ENCODE measurements at regions not wholly inside any gene's neighbourhood (a gene's known extent, or its start where the extent isn't known, plus 50 kb on each side); places are given as distances from the start of the nearest gene placed in this dataset.

DNA sequence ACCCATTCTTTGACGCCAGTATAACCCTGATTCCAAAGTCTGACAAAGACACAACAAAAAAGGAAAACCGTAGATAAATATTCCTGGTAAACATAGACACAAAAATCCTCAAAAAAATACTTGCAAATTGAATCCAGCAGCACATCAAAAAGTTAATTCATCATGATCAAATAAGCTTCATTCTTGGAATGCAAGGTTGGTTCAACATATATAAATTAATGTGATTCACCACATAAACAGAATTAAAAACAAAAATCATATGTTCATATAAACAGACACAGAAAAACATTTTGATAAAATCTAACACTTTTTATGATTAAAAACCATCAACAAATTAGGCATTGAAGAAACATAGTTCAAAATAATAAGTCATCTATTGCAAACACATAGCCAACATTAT, 324.2 kb upstream of the TRPC7 start:
- DNase-seq = no peak

DNA sequence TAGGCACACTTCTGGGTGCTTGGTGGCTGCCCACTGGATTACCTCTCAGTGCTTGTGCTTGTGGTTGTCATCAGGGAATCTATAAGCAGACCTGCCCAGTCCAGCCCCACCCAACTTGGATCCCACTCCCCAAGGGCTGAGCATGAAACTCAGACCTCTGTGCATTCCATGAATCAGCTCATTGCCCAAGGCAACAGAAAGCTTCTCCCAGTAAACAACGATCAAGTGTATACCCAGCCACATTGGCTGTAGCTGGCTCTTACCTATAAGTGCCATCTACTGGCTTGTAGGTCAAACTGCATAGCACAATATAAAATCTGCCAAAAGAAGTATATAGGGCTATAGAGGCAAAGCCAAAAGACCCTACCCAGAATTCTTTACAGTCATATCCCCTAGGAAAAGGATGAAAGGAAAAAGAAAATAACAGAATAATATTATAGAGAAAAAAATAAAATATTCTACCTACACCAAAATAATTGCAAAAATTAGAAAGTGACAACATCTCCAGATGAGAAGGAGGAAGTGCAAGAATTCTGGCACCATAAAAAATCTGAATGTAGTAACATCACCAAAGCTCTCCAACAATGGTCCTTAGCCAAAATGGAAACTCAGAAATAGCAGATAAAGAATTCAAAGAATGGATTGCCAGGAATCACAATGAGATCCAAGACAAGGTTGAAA, 321.0 kb upstream of the TRPC7 start:
- DNase-seq = no peak

- no peak for DNase-seq
Observed at GRCh38 chr5:136682986-136683385, 317.6 kb upstream of the TRPC7 start.

DNA sequence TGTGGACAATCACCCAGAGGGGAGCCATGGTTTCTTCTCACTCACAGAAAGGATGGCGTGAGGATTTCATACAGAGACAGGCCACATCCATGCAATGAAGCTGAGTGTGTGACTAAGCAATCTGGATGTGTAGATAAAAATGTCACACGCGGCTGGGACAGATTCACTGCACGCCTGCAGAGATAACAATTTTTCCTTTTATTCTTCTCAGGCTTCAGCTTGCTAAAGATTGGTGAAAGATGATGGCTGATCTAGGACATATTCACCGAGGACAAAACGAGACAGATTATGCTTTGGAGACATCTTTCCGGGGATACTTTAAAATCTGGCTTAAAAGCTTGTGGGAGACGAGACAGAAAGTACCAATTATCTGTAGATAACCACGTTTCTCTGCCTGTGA, 313.9 kb upstream of the TRPC7 start:
- no peak for DNase-seq

- DNase-seq = no peak
Observed at GRCh38 chr5:136677217-136677616, 311.9 kb upstream of the TRPC7 start.

GRCh38 chr5:136676685-136677084, 311.3 kb upstream of the TRPC7 start:
- no peak for DNase-seq

DNA sequence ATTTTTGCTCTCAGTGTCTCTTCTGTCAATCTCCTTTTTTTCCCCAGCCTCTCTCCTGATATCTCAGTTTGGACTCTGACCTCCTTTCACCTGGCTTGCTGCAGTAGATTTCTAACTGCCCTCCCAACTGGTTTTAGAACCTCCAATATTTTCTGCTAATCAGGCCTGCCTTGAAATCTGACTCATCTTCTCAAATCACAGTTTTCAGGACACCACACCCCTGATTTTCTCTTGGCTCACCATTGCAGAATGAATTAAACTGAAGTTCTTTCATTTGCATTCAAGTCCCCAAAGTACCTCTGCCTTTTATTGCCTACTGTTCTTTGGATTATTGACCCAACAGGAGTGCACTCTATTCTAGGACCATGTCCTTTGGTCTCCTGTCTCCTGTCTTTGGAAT, 310.4 kb upstream of the TRPC7 start:
- DNase-seq = no peak

- no peak for DNase-seq
Observed at GRCh38 chr5:136674178-136674577, 308.8 kb upstream of the TRPC7 start.

DNA sequence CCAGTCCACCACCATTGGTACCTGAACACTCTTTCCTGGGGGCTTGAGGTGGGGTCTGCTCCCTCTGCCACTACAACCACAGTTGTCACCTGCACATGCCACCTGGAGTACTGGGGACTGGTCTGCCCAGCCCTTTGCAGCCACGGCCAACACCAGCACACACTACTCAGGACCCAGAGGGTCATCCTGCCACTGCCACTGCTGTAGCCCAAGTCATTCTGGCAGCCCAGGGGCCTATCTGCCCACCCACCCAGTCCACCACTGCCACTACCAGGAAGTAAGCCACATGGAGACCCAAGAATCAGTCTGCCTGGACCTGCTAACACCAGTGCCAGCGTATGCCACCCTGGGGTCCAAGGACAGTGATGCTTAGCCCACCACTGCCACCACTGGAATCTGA, 302.4 kb upstream of the TRPC7 start:
- DNase-seq = no peak

DNA sequence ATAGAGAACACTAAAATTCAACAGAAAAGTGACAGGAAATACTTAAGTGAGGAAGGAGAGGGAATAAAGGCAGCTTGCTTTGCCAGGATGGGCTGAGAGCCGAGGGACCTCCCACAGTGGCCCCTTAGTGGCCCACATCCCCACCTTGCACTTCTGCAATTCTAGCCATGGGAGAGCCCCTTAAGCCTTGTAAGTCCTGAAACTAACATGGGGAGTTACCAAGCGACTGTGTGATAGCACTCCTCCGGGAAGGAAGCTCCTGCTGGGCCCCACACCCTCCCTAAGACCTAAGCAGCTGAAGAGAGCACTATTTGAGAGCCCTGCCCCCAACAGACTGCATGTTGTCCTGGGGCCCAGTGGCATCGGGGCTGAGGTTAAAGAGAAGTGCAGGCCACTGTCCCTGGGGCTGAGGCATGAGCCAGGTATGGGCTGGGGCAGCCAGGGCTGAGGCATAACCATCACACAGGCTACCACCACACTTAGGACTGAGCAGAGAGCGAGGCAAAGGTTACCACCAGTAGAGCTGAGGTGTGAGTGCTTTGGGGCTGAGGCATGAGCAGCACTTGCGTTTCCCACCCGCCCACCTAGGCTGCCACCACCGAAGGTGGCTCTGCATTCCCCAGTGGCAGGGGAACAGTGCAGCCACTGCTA, 301.8 kb upstream of the TRPC7 start:
- DNase-seq = no peak

GRCh38 chr5:136665331-136665730, 300.0 kb upstream of the TRPC7 start:
- DNase-seq = no peak

GRCh38 chr5:136661026-136661425, 295.7 kb upstream of the TRPC7 start:
- DNase-seq = no peak

GRCh38 chr5:136656811-136657210, 291.5 kb upstream of the TRPC7 start:
- DNase-seq = no peak

DNA sequence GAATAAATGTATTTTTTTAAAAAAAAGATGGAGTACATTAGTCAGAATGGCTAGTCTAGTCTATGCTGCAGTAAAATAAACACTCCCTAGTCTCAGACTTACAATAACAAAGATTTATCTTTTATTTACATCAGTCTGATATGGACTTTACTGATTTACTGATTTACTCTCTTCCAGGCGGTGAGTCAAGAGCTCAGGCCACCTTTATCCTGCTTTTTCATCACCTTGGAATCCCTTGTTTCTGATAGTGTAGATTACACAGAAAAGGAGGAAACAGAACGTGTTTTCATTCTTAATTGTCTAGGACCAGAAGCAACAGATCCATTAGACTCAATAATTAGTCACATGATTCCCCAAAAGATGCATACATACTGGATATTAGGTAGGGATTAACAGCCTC, 290.1 kb upstream of the TRPC7 start:
- DNase-seq = no peak

- no peak for DNase-seq
Observed at GRCh38 chr5:136646915-136647314, 281.6 kb upstream of the TRPC7 start.

- no peak for DNase-seq
Observed at GRCh38 chr5:136642976-136643375, 277.6 kb upstream of the TRPC7 start.

- DNase-seq = no peak
Observed at GRCh38 chr5:136639616-136640015, 274.3 kb upstream of the TRPC7 start.

DNA sequence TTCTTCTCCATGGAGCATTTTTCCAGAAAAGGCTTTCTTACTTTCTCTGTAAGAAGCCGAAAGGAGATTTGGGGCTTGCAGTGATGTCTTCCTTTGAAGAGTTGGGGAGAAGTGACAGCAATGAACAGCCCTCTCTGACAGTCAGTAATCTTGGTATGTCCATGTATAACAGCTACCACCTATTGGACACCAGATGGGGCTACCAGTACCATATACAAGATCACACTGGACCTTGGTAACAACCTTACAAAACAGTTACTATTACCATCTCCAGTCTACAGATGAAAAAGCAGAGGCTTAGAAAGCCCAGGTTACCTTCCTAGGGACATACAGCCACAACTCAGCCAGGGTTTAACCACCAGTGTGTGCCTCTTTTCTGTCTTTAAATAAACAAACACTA, 272.7 kb upstream of the TRPC7 start:
- no peak for DNase-seq

- no peak for DNase-seq
Observed at GRCh38 chr5:136636001-136636400, 270.7 kb upstream of the TRPC7 start.

- DNase-seq = no peak
Observed at GRCh38 chr5:136631186-136631585, 265.8 kb upstream of the TRPC7 start.

GRCh38 chr5:136629125-136629792, 263.9 kb upstream of the TRPC7 start:
- no peak for DNase-seq

DNA sequence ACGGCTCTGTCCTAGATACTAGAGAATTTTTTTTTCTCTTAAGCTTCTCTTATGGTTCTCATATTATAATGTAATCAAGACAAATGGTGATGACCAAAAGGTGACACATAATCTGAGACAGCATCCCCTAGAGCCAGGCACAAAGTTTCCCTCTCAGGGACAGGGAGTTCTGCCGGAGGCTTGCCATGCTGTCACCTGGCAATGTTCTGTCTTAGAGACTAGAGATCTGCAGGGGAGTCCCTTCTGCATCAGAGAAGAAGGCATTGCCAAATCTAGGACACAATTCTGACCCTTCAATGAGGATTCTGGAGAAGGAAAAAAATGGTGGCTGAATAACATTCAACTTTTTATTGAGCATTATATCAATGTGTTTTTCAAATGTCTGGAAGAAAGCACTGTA, 261.2 kb upstream of the TRPC7 start:
- DNase-seq = no peak

- DNase-seq = no peak
Observed at GRCh38 chr5:136622747-136623146, 257.4 kb upstream of the TRPC7 start.
